ENCODE measurements at regions not wholly inside any gene's neighbourhood (a gene's known extent, or its start where the extent isn't known, plus 50 kb on each side); places are given as distances from the start of the nearest gene placed in this dataset.

DNA sequence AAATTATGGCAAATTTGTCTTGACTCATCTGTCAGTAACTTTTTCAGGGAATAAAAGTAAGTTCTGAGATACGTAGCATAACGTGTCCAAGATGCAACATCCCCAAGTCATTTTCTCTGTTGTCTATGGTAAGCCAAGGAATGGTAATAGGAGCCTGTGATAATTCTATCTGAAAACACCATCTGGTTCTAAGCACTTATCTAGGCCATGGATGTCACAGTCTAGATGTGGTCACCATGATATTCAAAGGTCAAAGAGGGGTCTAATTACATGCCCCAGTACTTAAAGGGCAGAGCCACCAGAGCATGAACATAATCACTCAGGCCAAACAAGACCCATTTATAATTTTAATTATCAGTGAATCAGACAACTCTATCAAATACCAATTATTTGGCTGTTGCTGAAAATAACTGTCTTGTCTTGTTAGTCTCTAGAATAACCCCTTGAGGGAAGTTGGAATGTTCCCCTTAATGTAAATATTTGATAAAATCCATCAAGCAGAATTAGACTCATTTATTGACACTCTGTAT, 225.1 kb upstream of the MPPED2 start:
- DNase-seq (ENCODE audit: low spot score) = no peak

DNA sequence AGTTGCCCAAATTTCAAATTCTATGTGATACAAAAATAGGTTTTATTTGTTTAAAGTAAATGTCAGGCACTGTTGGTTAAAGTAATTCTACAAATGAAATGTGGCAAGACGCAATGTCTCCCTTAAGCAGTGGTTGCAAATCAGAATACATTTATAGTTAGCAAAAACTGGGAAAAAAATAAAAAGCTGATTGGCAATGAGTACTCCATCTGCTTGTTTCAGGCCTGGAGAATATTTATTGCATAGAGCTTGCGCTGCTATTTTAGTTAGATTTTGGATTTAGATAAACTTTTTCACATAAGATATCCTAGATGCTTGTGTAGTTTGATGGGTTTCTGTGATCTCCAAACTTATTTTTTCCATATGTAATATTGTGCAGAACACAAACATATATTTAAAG, 224.0 kb upstream of the MPPED2 start:
- DNase-seq (ENCODE audit: low spot score) = no peak

- DNase-seq (ENCODE audit: low spot score) = no peak
These were observed 215.2 kb upstream of the MPPED2 start for GRCh38 chr11:30801357-30801756.

- DNase-seq (ENCODE audit: low spot score) = no peak
These were observed 214.8 kb upstream of the MPPED2 start for GRCh38 chr11:30800904-30801303.

DNA sequence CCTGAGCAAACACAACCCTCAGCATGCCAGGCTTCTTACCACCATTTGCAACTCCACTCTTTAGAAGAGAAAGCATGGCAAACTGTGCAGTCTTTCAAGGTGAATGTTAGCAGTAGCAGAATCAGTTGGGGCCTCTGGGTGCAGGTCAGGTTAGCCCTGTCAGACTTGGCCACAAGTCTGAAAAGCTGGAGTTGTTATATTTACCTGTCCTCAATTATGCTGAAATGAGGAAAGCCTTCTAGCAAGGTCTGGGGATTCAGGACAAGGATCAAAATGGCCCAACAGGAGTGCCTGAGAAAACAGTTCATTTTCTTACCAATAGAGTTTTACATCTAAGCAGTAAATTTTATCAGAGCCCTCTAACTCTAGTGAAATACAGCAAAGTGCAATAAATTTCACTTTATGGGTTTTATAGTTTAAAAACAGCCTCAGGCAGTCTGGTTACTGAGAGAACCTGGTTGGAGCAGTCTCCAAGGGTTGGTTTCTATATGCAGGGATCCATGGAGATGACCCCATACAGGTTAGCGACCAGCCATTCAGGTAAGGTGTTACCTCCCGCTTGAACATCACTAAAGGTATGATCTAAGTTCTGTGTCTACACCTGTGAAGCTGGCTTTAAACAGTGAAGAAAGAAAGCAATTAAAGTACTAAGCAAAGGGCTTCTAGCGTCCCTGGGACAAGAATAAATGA, 212.5 kb upstream of the MPPED2 start:
- DNase-seq (ENCODE audit: low spot score) = no peak

DNA sequence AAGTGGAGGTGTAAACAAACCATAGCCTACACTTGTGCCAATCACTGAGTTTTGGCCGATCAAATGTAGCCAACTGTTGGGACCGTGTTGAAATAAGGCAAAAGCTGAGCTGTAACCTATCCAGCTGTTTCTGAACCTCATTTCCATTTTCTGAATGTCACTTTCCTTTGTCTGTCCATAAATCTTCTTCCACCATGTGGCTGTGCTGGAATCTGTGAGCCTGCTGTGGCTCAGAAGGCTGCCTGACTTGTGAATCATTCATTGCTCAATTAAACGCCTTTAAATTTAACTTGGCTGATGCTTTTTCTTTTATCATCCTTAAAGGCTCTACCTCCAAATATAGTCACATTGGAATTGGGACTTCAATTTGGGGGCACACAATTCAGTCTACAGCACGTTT, 203.1 kb upstream of the MPPED2 start:
- no peak for DNase-seq (ENCODE audit: low spot score)

DNA sequence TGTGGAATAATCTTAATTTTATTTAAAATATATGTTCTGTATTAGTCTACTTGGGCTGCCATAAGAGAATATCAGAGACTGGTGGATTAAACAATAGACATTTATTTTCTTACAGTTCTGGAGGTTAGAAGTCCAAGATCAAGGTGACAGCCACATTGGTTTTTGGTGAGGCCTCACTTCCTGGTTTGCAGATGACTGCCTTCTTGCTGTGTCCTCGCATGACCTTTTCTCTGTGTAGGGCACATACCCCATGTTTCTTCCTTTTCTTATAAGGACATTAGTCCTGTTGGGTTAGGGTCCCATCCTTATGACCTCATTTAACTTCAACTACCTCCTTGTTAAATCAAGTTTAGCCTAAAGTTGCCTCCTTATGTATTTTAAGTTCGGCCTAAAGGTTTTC, 202.7 kb upstream of the MPPED2 start:
- no peak for DNase-seq (ENCODE audit: low spot score)

- DNase-seq (ENCODE audit: low spot score) = peak; percentile 27
These were observed 200.3 kb upstream of the MPPED2 start for GRCh38 chr11:30786256-30787110.

DNA sequence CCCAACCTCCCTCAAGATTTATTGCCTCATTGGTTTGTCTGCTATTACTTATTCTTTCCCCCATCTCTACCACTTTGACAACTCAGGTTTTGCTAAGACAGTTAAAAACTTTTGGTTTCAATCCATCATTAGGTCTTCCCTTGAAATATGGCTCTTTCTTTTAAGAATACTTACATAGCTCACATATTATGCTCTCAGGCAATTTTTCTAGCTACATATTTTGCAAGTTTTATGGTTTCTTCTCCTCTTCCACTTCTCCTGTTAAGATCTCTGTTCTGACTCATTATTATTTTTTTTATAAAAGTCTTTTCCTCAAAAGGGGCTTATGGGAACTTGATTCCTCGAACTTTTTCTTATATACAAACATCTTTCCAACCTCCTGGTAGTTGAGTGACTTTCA, 192.4 kb upstream of the MPPED2 start:
- DNase-seq (ENCODE audit: low spot score) = no peak

DNA sequence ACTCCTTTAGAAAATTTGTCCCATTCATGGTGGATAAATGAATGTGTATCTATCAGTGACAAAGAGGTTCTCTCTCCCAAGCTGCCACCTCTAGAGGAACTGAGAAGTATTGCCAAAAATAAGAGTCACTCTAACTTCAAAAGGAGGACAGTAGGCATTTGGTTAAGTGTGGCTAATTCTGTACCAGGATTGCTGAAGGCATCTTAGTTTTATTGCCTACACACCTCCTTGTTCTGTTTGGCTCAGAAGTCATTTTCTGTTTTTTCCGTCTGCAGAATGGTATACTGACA, 189.0 kb upstream of the MPPED2 start:
- no peak for DNase-seq (ENCODE audit: low spot score)

DNA sequence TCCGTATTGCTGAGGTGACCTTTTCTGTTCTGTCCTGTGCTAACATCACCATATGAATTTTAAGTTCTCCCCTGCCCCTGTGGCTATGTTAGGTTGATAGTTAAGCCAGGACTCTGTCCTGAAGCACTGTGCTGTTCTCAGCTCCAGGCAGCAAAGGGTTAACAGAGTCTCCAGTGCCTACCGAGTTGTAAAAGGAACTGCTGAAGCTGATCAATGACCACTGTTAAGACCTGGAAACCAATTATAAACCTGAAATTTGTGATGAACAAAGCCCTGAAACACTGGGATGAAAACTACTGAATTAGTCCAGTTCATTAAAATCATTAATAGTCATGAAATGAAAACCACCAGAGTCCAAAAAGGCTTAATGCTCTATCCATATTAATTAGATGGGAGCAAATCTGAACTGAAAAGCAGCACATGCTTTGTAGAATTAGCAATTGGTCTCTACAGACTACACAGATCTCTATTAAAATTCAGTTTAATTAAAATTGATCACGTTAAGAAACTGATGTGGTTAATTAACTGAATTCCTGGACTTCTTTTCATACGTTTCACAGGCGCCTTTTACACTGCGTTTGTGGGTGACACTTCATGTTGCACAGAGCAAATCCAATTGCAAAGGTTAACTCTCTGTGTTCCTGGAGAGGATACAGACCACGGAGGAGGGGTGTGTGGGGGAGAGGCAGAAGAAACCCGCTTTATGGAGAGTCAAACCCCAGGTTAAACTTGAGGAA, 188.5 kb upstream of the MPPED2 start:
- DNase-seq (ENCODE audit: low spot score) = no peak

- no peak for DNase-seq (ENCODE audit: low spot score)
These were observed 186.8 kb upstream of the MPPED2 start for GRCh38 chr11:30772908-30773307.

DNA sequence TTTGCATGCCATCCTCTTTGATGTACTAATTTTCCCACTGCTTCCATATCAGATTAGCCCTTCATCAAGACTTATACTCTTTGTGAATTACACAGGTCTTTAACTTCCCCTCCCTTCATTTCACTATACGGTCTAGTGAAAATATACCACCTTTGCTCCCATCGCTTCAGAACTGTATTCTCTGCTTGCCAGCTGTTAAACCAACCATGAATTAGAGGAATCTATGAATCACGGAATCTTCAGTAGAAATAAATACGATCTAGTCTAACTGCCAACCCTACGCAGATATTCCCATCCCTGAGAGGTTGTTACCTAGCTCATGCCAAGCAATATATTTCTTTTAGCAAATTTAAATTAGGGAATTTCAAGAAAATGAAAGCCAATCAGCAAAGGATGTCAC, 177.8 kb upstream of the MPPED2 start:
- DNase-seq (ENCODE audit: low spot score) = no peak

DNA sequence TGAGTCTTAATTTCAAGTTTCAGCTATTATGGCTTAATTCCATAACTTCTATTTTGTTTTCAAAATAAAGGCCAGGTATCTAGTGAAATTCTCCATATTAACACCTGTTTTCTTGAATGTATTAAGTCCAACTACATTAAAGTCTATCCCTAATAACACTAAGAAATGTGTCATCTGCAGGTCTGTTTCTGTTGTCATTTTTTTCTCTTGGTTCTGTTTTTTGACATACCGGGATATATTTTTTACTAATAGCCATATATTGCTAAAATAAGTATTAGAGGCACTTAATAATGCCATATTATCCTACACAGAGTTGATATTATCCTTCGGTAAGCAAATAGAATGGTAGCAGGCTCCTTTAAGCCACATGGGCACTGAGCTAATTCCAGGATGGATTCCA, 176.0 kb upstream of the MPPED2 start:
- no peak for DNase-seq (ENCODE audit: low spot score)

DNA sequence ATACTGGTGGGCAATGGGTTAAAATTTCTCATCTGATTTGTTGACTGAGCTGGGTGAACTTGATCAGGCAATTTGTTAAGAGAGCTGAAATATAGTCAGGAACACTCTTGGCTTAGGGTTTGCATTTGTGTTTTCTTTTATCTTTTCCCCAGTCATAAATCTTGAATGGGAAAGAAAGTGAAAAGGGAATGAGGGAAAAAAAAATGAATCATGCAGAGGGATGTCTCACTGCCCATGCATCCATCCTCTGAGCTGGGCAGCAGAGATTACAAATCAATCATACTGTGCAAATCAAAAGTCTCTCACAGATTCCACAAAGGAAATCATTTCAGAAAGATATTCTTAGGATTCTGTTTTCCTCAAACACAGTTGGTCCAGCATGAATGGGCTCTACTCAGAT, 174.2 kb upstream of the MPPED2 start:
- DNase-seq (ENCODE audit: low spot score) = no peak

GRCh38 chr11:30758946-30759504, 172.9 kb upstream of the MPPED2 start:
- no peak for DNase-seq (ENCODE audit: low spot score)

- no peak for DNase-seq (ENCODE audit: low spot score)
These were observed 172.4 kb upstream of the MPPED2 start for GRCh38 chr11:30758518-30758917.

GRCh38 chr11:30758012-30758411, 171.9 kb upstream of the MPPED2 start:
- no peak for DNase-seq (ENCODE audit: low spot score)

DNA sequence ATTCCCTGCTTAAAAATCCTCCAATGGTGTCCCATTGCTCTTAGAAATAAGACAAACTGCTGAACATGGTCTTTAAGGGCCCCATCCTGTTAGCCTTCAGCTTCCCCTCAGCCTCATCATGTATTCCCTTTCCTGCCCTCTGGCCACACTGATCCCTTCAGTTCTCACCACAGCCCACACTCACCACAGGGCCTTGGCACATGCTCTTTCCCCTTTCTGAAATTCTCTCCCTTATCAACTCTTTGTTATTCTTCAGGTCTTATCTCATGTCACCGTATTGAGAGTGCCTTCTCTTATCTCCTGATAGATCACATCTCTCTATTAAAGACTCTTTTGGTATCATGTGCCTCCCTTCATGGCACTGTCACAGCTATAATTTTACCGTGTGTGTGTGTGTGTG, 167.8 kb upstream of the MPPED2 start:
- DNase-seq (ENCODE audit: low spot score) = no peak

- no peak for DNase-seq (ENCODE audit: low spot score)
These were observed 167.4 kb upstream of the MPPED2 start for GRCh38 chr11:30753504-30753903.

GRCh38 chr11:30749268-30749667, 163.1 kb upstream of the MPPED2 start:
- DNase-seq (ENCODE audit: low spot score) = no peak

DNA sequence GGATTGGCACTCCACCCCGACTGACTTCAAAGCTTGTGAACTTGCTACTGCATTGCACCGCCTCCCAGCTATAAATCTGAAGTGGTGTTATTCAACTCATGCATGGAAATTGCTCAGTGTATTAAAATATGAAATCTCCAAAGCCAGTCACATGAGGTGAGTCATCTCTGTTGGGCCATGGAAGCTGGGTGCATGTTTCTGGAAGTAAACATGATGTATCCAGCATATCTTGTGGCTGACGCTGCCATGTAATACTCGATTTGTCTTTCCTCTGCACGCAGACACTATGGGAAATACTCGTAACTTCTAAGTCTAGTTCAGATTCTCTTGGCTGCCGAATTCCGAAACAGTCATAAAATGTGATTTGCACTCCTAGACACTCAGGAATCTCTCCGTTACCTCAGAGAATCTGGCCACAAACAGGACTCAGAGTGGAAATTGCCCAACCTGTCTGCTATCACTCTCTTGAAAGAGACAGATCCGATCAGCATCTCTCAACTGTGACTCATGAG, 154.9 kb upstream of the MPPED2 start:
- peak; percentile 12 for DNase-seq (ENCODE audit: low spot score)
